Prostate gland (tissue), 2 donors: ENCODE measurements at regions not wholly inside any gene's neighbourhood (a gene's known extent, or its start where the extent isn't known, plus 50 kb on each side); places are given as distances from the start of the nearest gene placed in this dataset.

Experiments
- DNase-seq: peaks from one replicate; pipeline ENCODE4 v3.0.0-alpha.2; 2019; ENCODE audit warnings: low spot score
- H3K27ac ChIP-seq, 2 donors: fragments of 200-600 bp; sonication (generic); 2 replicates each; pipeline ENCODE4 v1.5.1; 2017 to 2019
- H3K27me3 ChIP-seq: fragments of 200-600 bp; sonication (generic); replicated peaks from 2 replicates; pipeline ENCODE4 v1.5.1; 2019; ENCODE audit not compliant: insufficient read depth
- H3K36me3 ChIP-seq, 2 donors: fragments of 200-600 bp; sonication (generic); 1 replicate in 1 of 2; 2 replicates in 1 of 2; pipeline versions ENCODE4 v1.5.1 to v1.8.1; 2017 to 2019
- H3K4me1 ChIP-seq: fragments of 200-600 bp; sonication (generic); replicated peaks from 2 replicates; pipeline ENCODE4 v1.5.1; 2019
- H3K4me3 ChIP-seq, 2 donors: fragments of 200-600 bp; sonication (generic); 2 replicates each; pipeline ENCODE4 v1.5.1; 2017 to 2019
- H3K9me3 ChIP-seq: fragments of 200-600 bp; sonication (generic); 2 replicates; pipeline ENCODE4 v1.5.1; 2017
- CTCF ChIP-seq, 4 experiments: fragments of 200-600 bp in 2 of 4; fragments of 450-650 bp in 2 of 4; sonication (generic) in 2 of 4; IDR thresholded peaks; 1 replicate in 3 of 4; 2 replicates in 1 of 4; pipeline ENCODE4 v1.5.1; 2016 to 2019; ENCODE audit warnings: antibody characterized with exemption in 4 of 4, mild to moderate bottlenecking in 2 of 4, moderate library complexity in 2 of 4
- POLR2A ChIP-seq: fragments of 450-650 bp; IDR thresholded peaks from one replicate; pipeline ENCODE4 v1.6.1; 2016; ENCODE audit warnings: antibody characterized with exemption, mild to moderate bottlenecking
- POLR2AphosphoS5 ChIP-seq: sonication (generic); formaldehyde crosslinking; IDR thresholded peaks from one replicate; pipeline ENCODE4 v1.6.1; 2017; ENCODE audit warnings: antibody characterized with exemption
- WGBS: methylation state at CpG from one replicate; pipeline ENCODE4 v1.1.5; 2018; 5-methylcytosine and 5-hydroxymethylcytosine counted together
- intact Hi-C: fragments of 100-400 bp; cut with DNase I; formaldehyde crosslinking; loops from one replicate; pipeline ENCODE4 v1.14.2; 2022

GRCh38 chr16:66008136-66008535 lies 358.4 kb upstream of the CDH5 start:
- intact Hi-C loops, result no loop called here
- no peaks in the 10 kb centered on the region for H3K36me3 ChIP-seq
- WGBS, result 96% methylated on average over 4 of the region's 4 CpGs
- no peaks in the 10 kb centered on the region for H3K9me3 ChIP-seq
- no peak overlapping the region for H3K27ac ChIP-seq
- H3K4me1 ChIP-seq, result no peaks in the 10 kb centered on the region
- H3K4me3 ChIP-seq, result no peak overlapping the region
- TF ChIP-seq POLR2A, result no peak
- no peak for TF ChIP-seq CTCF (IDR thresholded peaks at IDR 0.05)
- no peak for TF ChIP-seq POLR2AphosphoS5
- no peak for DNase-seq
- no peaks in the 10 kb centered on the region for H3K27me3 ChIP-seq

GRCh38 chr16:66007717-66008116 lies 358.8 kb upstream of the CDH5 start:
- H3K36me3 ChIP-seq, result no peaks in the 10 kb centered on the region
- no peaks in the 10 kb centered on the region for H3K4me1 ChIP-seq
- no peaks in the 10 kb centered on the region for H3K27me3 ChIP-seq
- no peak for TF ChIP-seq POLR2AphosphoS5
- TF ChIP-seq POLR2A, result no peak
- no peak for TF ChIP-seq CTCF (IDR thresholded peaks at IDR 0.05)
- intact Hi-C loops, result no loop called here
- no peak overlapping the region for H3K27ac ChIP-seq
- no peak overlapping the region for H3K4me3 ChIP-seq
- no peak for DNase-seq
- 72% methylated on average over 6 of the region's 6 CpGs for WGBS
- H3K9me3 ChIP-seq, result no peaks in the 10 kb centered on the region

GRCh38 chr16:66006485-66006884 lies 360.0 kb upstream of the CDH5 start:
- Histone ChIP-seq H3K9me3 (no peaks in the 10 kb centered on the region), H3K27ac (no peak overlapping the region), H3K36me3 (no peaks in the 10 kb centered on the region), H3K4me3 (no peak overlapping the region), H3K4me1 (no peaks in the 10 kb centered on the region), H3K27me3 (no peaks in the 10 kb centered on the region)
- no peak for TF ChIP-seq POLR2AphosphoS5
- no peak for TF ChIP-seq POLR2A
- TF ChIP-seq CTCF (IDR thresholded peaks at IDR 0.05), result no peak
- no peak for DNase-seq
- 86% methylated on average over 9 of the region's 9 CpGs for WGBS
- intact Hi-C loops, result no loop called here

GRCh38 chr16:66004699-66005098 lies 361.8 kb upstream of the CDH5 start:
- H3K36me3 ChIP-seq, result no peaks in the 10 kb centered on the region
- TF ChIP-seq POLR2AphosphoS5, result no peak
- no peak for TF ChIP-seq CTCF (IDR thresholded peaks at IDR 0.05)
- TF ChIP-seq POLR2A, result no peak
- intact Hi-C loops, result no loop called here

GRCh38 chr16:66003201-66003600 lies 363.3 kb upstream of the CDH5 start:
- intact Hi-C loops, result no loop called here
- Histone ChIP-seq H3K9me3 (no peaks in the 10 kb centered on the region), H3K27me3 (no peaks in the 10 kb centered on the region), H3K4me1 (no peaks in the 10 kb centered on the region), H3K27ac (no peak overlapping the region), H3K4me3 (no peak overlapping the region), H3K36me3 (no peaks in the 10 kb centered on the region)
- TF ChIP-seq POLR2A (no peak), POLR2AphosphoS5 (no peak), CTCF (IDR thresholded peaks at IDR 0.05) (no peak)
- 82% methylated on average over 2 of the region's 2 CpGs for WGBS
- no peak for DNase-seq

More at GRCh38 chr16:66004699-66005098, 361.8 kb upstream of the CDH5 start:
- no peaks in the 10 kb centered on the region for H3K27me3 ChIP-seq
- DNase-seq, result no peak
- WGBS, result 22% methylated on average over 3 of the region's 3 CpGs
- H3K9me3 ChIP-seq, result no peaks in the 10 kb centered on the region
- no peaks in the 10 kb centered on the region for H3K4me1 ChIP-seq
- no peak overlapping the region for H3K4me3 ChIP-seq
- no peak overlapping the region for H3K27ac ChIP-seq
